DLD1 (cell line): ENCODE measurements at regions not wholly inside any gene's neighbourhood (a gene's known extent, or its start where the extent isn't known, plus 50 kb on each side); places are given as distances from the start of the nearest gene placed in this dataset.
"Not testable (repeated sequence)": the region's sequence is repeated elsewhere in the genome, so short reads cannot be mapped to it uniquely, and the experiment has no call there.

Experiments
- in situ Hi-C: cut with HindIII; loops from 2 replicates; pipeline ENCODE4 v1.10.0; 2017; ENCODE audit warnings: low sequenced_read_pairs

GRCh38 chr3:158026236-158026635 is 80.0 kb downstream of the SHOX2 start:
- in situ Hi-C loops = no loop called here

GRCh38 chr3:158019897-158020296 is 86.3 kb downstream of the SHOX2 start:
- in situ Hi-C loops = not testable (repeated sequence)

- in situ Hi-C loops = no loop called here
These were observed 87.8 kb downstream of the SHOX2 start for GRCh38 chr3:158018462-158018861.

GRCh38 chr3:158012901-158013300 is 93.3 kb downstream of the SHOX2 start:
- in situ Hi-C loops = no loop called here

- in situ Hi-C loops = no loop called here
These were observed 100.7 kb downstream of the SHOX2 start for GRCh38 chr3:158005391-158006100.

GRCh38 chr3:157999246-157999645 is 107.0 kb downstream of the SHOX2 start:
- in situ Hi-C loops = no loop called here

- in situ Hi-C loops = no loop called here
These were observed 123.9 kb downstream of the SHOX2 start for GRCh38 chr3:157982359-157982758.

- in situ Hi-C loops = no loop called here
These were observed 124.4 kb downstream of the SHOX2 start for GRCh38 chr3:157981819-157982218.

- in situ Hi-C loops = no loop called here
These were observed 127.2 kb downstream of the SHOX2 start for GRCh38 chr3:157979022-157979421.

GRCh38 chr3:157961665-157962064 is 144.6 kb downstream of the SHOX2 start:
- in situ Hi-C loops = no loop called here

- in situ Hi-C loops = no loop called here
These were observed 147.8 kb downstream of the SHOX2 start for GRCh38 chr3:157958457-157958856.

GRCh38 chr3:157956850-157957249 is 149.4 kb downstream of the SHOX2 start:
- in situ Hi-C loops = no loop called here

- in situ Hi-C loops = no loop called here
These were observed 150.0 kb downstream of the SHOX2 start for GRCh38 chr3:157956176-157956575.

- in situ Hi-C loops = no loop called here
These were observed 152.7 kb downstream of the SHOX2 start for GRCh38 chr3:157953565-157953964.

GRCh38 chr3:157948605-157949383 is 157.4 kb downstream of the SHOX2 start:
- in situ Hi-C loops = no loop called here

- in situ Hi-C loops = no loop called here
These were observed 167.1 kb downstream of the SHOX2 start for GRCh38 chr3:157939166-157939565.

- in situ Hi-C loops = no loop called here
These were observed 168.0 kb downstream of the SHOX2 start for GRCh38 chr3:157938154-157938779.

GRCh38 chr3:157931517-157931916 is 174.7 kb downstream of the SHOX2 start:
- in situ Hi-C loops = no loop called here

- in situ Hi-C loops = no loop called here
These were observed 176.0 kb downstream of the SHOX2 start for GRCh38 chr3:157930000-157930780.

- in situ Hi-C loops = no loop called here
These were observed 179.4 kb downstream of the SHOX2 start for GRCh38 chr3:157926822-157927221.

- in situ Hi-C loops = no loop called here
These were observed 183.6 kb downstream of the SHOX2 start for GRCh38 chr3:157922614-157923013.
